HG02610 (cell line): ENCODE measurements at regions not wholly inside any gene's neighbourhood (a gene's known extent, or its start where the extent isn't known, plus 50 kb on each side); places are given as distances from the start of the nearest gene placed in this dataset.
"Not testable (repeated sequence)": the region's sequence is repeated elsewhere in the genome, so short reads cannot be mapped to it uniquely, and the experiment has no call there.

Experiments used
- ATAC-seq: cut with Tn5 transposase; IDR thresholded peaks from one replicate; pipeline ENCODE4 v1.9.1; 2021; ENCODE audit warnings: mild to moderate bottlenecking, moderate library complexity; ENCODE audit not compliant: unreplicated experiment

GRCh38 chr7:156547884-156548561 lies 92.6 kb upstream of the RNF32 start:
- no peak for ATAC-seq

GRCh38 chr7:156545979-156546378 lies 94.6 kb upstream of the RNF32 start:
- no peak for ATAC-seq

- no peak for ATAC-seq
Measured at GRCh38 chr7:156544919-156545715, 95.5 kb upstream of the RNF32 start.

GRCh38 chr7:156543699-156544598 lies 96.6 kb upstream of the RNF32 start:
- ATAC-seq = no peak

GRCh38 chr7:156540619-156541165 lies 99.9 kb upstream of the RNF32 start:
- ATAC-seq = no peak

DNA sequence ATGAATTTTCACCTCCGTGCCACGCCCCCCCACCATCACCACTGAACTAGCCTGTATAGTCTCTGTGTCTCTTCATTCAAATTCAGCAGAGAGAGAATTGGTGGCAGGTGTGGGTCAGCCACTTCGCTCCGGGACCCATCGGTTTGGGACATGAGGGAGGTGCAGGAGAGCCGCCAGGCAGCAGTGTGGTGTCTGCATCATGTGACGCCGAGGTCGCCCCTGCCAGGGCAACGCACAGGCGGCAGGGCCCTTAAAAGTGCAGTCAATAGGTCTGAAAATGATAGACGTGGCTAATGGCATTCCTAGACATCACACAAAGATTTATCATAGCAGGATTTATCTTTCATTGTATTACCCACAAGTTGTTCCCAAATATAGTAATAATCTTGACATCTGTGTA lies 100.6 kb upstream of the RNF32 start:
- no peak for ATAC-seq

DNA sequence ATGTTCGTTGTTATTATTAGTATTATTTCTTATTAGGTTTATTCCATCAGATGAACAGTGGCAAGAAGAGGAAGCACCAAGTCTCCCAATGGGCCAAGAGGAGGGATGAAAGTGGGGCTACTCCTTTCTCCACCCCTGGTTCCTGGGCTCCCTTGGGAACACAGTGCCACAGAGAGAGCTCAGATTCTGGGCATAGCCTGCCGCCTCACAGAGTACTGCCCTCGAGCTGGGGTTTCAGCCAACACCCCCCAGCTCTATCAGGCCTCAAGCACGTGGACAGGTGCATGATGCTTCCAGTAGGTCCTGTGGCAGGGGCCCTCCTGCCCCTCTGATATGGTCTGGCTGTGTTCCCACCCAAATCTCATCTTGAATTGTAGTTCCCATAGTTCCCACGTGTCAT lies 103.6 kb upstream of the RNF32 start:
- no peak for ATAC-seq

- ATAC-seq = no peak
Measured at GRCh38 chr7:156534925-156535324, 105.6 kb upstream of the RNF32 start.

GRCh38 chr7:156533964-156534363 lies 106.6 kb upstream of the RNF32 start:
- ATAC-seq = no peak

- ATAC-seq = no peak
Measured at GRCh38 chr7:156533420-156533819, 107.2 kb upstream of the RNF32 start.

DNA sequence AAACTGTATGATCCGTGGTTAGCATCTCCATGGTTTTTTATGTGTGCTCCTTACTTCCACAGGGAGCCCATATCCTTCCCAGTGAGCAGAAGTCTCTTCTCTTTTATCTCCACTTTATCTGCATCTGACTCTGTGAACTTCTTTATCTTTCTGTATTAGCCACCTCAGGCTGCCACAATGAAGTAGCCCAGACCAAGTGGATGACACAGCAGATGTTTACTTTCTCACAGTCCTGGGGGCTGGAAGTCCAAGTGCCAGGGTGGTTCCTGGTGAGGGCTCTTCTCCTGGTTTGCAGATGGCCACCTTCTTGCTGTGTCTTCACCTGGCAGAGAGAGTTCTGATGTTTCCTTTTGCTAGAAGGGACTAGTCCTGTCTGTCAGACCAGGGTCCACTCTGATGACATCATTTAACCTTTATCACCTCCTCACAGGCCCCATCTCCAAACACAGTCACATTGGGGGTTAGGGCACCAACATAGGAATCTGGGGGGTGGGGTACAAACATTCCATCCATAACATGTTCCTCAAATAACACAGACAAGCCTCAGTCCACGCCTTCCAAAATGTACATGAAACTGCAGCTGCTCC lies 108.5 kb upstream of the RNF32 start:
- no peak for ATAC-seq

DNA sequence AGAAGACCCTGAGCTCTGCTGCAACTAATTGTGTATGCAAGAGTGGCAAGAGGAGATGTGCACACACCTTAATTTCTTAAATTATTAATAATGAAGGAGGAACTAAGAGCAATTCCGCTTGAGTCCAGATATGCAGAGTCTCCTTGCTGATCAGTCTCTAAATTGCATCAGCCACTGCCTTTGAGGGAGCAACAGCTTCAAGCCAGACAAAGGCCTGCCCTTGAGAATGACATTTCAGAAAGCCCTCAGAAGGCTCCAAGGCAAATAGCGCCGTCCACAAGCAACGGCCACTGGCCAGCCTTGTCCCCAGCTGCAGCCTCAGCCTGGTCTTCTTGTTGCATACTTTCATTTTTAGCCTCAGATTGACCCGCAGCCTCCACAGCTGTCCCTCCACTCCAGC lies 110.6 kb upstream of the RNF32 start:
- ATAC-seq = no peak

DNA sequence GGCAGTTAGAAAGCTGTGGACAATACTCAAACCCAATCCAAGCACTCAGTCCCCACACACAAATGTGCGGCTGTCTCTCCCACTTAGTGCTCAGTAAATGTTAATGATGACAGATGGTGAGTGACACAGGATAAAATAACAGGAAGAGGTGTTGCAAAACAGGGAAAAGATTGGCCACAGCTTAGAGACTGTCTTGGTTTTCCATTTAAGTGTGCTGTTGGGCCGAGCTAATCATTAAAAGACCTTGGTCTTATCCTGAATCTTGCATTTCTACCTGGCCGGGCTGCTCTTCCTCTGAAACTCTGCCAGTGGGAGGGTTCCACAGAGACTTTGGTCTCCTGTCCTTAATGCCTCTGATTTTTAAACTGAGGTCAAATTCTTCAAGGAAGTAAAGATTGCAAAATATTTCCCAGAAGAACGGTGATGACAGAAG lies 113.1 kb upstream of the RNF32 start:
- no peak for ATAC-seq

DNA sequence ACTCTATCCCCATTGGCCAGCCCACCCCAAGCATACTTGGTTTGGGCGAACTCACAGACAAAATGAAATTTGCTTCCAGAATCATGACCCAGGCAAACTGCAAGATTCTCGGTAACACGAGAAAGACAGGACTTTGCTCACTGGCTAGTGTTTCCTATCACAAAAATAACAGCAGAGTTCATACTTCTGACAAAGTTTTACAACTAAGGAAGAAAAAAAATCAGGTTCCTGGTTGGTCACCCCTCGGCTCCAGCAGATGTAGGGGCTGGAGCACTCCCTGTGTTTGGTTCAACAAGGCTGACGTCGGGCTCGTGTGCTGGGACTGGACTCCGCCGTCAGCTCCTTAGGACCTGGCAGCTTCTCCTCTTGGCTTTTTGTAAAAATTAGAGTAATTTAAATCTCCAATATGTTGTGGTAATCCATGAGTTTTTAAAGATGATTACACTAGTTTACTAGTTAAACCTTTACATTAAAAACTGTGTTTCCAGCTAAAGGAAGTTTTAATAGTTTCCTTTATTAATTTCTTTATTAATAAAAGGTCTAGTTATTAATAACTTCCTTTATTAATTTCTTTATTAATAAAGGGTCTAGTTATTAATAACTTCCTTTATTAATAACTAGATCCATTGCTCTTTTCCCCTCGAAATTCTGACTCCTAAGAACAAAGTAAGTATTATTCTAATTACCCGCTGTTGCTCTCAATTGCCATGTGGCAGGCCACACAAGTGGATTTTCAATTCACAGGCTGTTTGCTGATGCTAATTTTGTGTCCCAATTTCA lies 115.6 kb upstream of the RNF32 start:
- no peak for ATAC-seq

GRCh38 chr7:156523447-156524048 lies 117.0 kb upstream of the RNF32 start:
- no peak for ATAC-seq

DNA sequence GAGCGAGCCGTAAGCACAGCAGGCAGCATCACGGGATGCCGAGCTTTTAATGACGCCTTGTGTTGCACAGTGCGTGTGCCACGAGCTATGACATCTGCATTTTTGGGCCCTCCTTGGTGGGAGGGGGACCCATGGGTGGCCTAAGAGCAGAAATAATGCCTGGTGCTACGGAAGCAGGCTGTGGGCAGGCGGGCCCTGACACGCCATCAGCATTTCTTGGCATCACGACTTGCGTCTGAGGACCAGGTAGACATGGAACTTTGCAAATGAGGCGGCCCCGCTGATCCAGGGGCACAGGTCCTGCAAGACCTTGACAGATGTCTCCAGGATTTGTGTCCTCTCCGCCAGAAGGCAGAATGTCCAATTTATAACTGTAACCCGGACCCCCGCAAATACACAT lies 117.8 kb upstream of the RNF32 start:
- no peak for ATAC-seq

GRCh38 chr7:156519070-156519469 lies 121.5 kb upstream of the RNF32 start:
- no peak for ATAC-seq

DNA sequence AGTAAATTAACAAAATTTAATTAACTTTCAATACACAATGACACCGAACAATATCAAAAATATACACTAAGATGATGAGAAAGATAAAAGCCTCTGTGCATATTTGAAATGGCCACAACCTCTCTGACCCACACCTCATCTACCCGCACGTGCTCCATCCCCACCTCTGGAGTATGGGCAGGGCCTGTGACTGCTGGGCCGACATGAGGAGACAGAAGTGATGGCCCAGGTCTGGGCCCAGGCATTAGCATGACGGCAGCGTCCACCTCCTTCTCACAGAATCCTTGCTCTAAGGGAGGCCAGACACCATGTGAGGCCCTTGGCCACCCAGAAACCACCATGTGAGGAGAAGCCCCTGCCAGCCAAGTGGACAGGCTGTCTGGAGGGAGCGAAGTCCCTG lies 122.1 kb upstream of the RNF32 start:
- no peak for ATAC-seq

DNA sequence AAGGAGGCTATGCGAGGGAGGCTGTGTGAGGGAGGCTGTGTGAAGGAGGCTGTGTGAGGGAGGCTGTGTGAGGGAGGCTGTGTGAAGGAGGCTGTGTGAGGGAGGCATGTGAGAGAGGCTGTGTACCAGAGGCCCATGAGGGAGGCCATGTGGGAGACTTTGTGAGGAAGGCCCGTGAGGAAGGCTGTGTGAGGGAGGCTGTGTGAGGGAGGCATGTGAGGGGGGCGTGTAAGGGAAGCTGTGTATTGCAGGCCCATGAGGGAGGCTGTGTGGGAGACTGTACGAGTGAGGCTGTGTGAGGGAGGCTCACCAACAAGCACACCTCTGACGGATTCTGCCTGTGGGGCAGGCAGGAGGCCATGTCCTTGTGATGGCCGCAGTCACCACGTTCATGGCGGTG lies 122.7 kb upstream of the RNF32 start:
- ATAC-seq = not testable (repeated sequence)
